Breast epithelium (tissue), 4 donors: ENCODE measurements at regions not wholly inside any gene's neighbourhood (a gene's known extent, or its start where the extent isn't known, plus 50 kb on each side); places are given as distances from the start of the nearest gene placed in this dataset.

Experiments used
- DNase-seq, 2 donors: peaks; one replicate each; pipeline ENCODE4 v3.0.0-alpha.2; 2019; ENCODE audit warnings: low spot score in 2 of 2
- H3K27ac ChIP-seq, 2 donors: fragments of 200-600 bp; sonication (generic) in 1 of 2; one replicate each; pipeline ENCODE4 v1.5.1; 2016 to 2019; ENCODE audit warnings: mild to moderate bottlenecking in 1 of 2
- H3K27me3 ChIP-seq, 2 donors: fragments of 200-600 bp; sonication (generic) in 1 of 2; one replicate each; pipeline versions ENCODE4 v1.5.1 to v1.6.0; 2017 to 2019; ENCODE audit warnings: control low read depth in 1 of 2, mild to moderate bottlenecking in 1 of 2
- H3K36me3 ChIP-seq: fragments of 200-600 bp; one replicate; pipeline ENCODE4 v1.5.1; 2019
- H3K4me1 ChIP-seq, 2 donors: fragments of 200-600 bp; sonication (generic); one replicate each; pipeline ENCODE4 v1.5.1; 2016 to 2019; ENCODE audit warnings: control low read depth in 1 of 2
- H3K4me3 ChIP-seq, 3 donors: fragments of 200-600 bp; sonication (generic); 1 replicate in 2 of 3; 2 replicates in 1 of 3; pipeline ENCODE4 v1.5.1; 2016 to 2019; ENCODE audit warnings: mild to moderate bottlenecking in 3 of 3, moderate library complexity in 2 of 3
- H3K9me3 ChIP-seq, 2 donors: fragments of 200-600 bp; sonication (generic) in 1 of 2; one replicate each; pipeline ENCODE4 v1.5.1; 2016 to 2019; ENCODE audit warnings: control low read depth in 1 of 2
- CTCF ChIP-seq, 3 donors: fragments of 450-650 bp; IDR thresholded peaks; one replicate each; pipeline ENCODE4 v1.5.1; 2016 to 2017; ENCODE audit warnings: antibody characterized with exemption in 3 of 3, mild to moderate bottlenecking in 3 of 3, moderate library complexity in 3 of 3
- POLR2A ChIP-seq: fragments of 450-650 bp; IDR thresholded peaks from one replicate; pipeline ENCODE4 v1.6.1; 2016; ENCODE audit warnings: antibody characterized with exemption, mild to moderate bottlenecking, moderate library complexity
- POLR2AphosphoS5 ChIP-seq, 3 donors: sonication (generic); formaldehyde crosslinking; IDR thresholded peaks; one replicate each; pipeline ENCODE4 v1.6.1; 2017; ENCODE audit warnings: antibody characterized with exemption in 3 of 3
- intact Hi-C: fragments of 100-400 bp; cut with DNase I; formaldehyde crosslinking; loops from one replicate; pipeline ENCODE4 v1.15.1; 2023; ENCODE audit warnings: low total_unique reads

DNA sequence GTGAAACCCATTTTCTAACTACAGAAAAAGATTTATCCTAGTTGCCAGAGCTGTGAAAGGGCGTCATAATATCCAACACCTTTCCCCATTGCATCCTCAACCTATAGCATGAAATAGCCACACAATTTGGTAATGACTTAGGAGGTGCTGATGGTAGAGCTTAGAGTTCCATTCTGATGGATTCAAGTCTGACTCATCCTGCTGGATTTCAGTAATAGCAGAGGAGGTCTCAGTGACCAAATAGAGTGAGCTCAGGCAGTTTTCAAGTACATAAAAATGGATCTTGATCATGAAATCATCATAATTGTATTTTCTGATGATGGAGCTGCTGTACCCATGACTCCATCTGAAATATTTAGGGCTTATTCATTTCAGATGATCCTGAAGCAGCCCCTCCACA is 270.7 kb upstream of the KLHL29 start:
- intact Hi-C loops: no loop called here
- TF ChIP-seq POLR2A (no peak), POLR2AphosphoS5 (IDR thresholded peaks at IDR 0.05) (no peak), CTCF (IDR thresholded peaks at IDR 0.05) (no peak)
- Histone ChIP-seq H3K4me1 (no peaks in the 10 kb centered on the region), H3K27ac (no peak overlapping the region), H3K4me3 (no peak overlapping the region), H3K27me3 (no peaks in the 10 kb centered on the region), H3K9me3 (peaks cover 0 to 11% of the 10 kb centered on the region in 2 donors), H3K36me3 (no peaks in the 10 kb centered on the region)
- DNase-seq: no peak

GRCh38 chr2:23118313-23118712 is 266.7 kb upstream of the KLHL29 start:
- Histone ChIP-seq H3K27ac (no peak overlapping the region), H3K9me3 (no peaks in the 10 kb centered on the region), H3K4me3 (no peak overlapping the region), H3K4me1 (no peaks in the 10 kb centered on the region), H3K27me3 (no peaks in the 10 kb centered on the region), H3K36me3 (no peaks in the 10 kb centered on the region)
- intact Hi-C loops: no loop called here
- DNase-seq: no peak
- no peak for TF ChIP-seq POLR2AphosphoS5 (IDR thresholded peaks at IDR 0.05)
- no peak for TF ChIP-seq CTCF (IDR thresholded peaks at IDR 0.05)
- TF ChIP-seq POLR2A: no peak

DNA sequence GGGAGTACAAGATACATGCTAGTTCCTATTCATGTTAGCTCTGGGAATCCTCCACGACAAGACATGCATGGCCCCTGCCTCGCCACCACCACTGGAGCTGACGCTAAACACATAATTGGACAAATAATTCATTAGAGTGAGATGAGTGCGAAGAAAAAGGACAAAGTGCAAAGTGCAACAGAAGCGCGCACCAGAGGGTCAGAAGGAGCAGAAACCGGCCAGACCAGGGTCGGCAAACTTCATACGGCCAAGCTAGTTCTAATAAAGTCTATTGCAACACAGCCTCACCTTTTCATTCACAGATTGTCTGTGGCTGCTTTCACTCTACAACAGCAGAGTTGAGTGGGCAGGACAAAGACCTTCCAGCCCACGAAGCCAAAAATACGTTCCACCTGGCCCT is 266.1 kb upstream of the KLHL29 start:
- TF ChIP-seq CTCF (IDR thresholded peaks at IDR 0.05): no peak
- TF ChIP-seq POLR2A: no peak
- no peak for TF ChIP-seq POLR2AphosphoS5 (IDR thresholded peaks at IDR 0.05)
- no peak for DNase-seq
- Histone ChIP-seq H3K9me3 (no peaks in the 10 kb centered on the region), H3K4me3 (no peak overlapping the region), H3K4me1 (no peaks in the 10 kb centered on the region), H3K27ac (no peak overlapping the region), H3K27me3 (no peaks in the 10 kb centered on the region), H3K36me3 (no peaks in the 10 kb centered on the region)
- intact Hi-C loops: no loop called here

- Histone ChIP-seq H3K4me3 (no peak overlapping the region), H3K4me1 (no peaks in the 10 kb centered on the region), H3K36me3 (no peaks in the 10 kb centered on the region), H3K27ac (no peak overlapping the region), H3K27me3 (no peaks in the 10 kb centered on the region), H3K9me3 (no peaks in the 10 kb centered on the region)
- TF ChIP-seq CTCF (IDR thresholded peaks at IDR 0.05): no peak
- TF ChIP-seq POLR2AphosphoS5 (IDR thresholded peaks at IDR 0.05): no peak
- TF ChIP-seq POLR2A: no peak
- DNase-seq: no peak
- intact Hi-C loops: no loop called here
Observed at GRCh38 chr2:23120161-23120560, 264.8 kb upstream of the KLHL29 start.

GRCh38 chr2:23121968-23122648 is 262.9 kb upstream of the KLHL29 start:
- Histone ChIP-seq H3K9me3 (no peaks in the 10 kb centered on the region), H3K4me1 (no peaks in the 10 kb centered on the region)

More at GRCh38 chr2:23121968-23122648, 262.9 kb upstream of the KLHL29 start:
- H3K27me3 ChIP-seq: no peaks in the 10 kb centered on the region
- H3K36me3 ChIP-seq: no peaks in the 10 kb centered on the region
- H3K4me3 ChIP-seq: no peak overlapping the region
- no peak for DNase-seq
- H3K27ac ChIP-seq: no peak overlapping the region
- TF ChIP-seq POLR2AphosphoS5 (IDR thresholded peaks at IDR 0.05) (no peak), CTCF (IDR thresholded peaks at IDR 0.05) (no peak), POLR2A (no peak)
- intact Hi-C loops: no loop called here
